ENCODE measurements at regions not wholly inside any gene's neighbourhood (a gene's known extent, or its start where the extent isn't known, plus 50 kb on each side); places are given as distances from the start of the nearest gene placed in this dataset.
"Not testable (repeated sequence)": the region's sequence is repeated elsewhere in the genome, so short reads cannot be mapped to it uniquely, and the experiment has no call there.

GRCh38 chr1:235059221-235059620 is 69.4 kb downstream of the TOMM20 start:
- DNase-seq (ENCODE audit: low read depth in 2 of 2): no peak

- DNase-seq (ENCODE audit: low read depth in 2 of 2): no peak
Observed at GRCh38 chr1:235058695-235059094, 69.9 kb downstream of the TOMM20 start.

- no peak for DNase-seq (ENCODE audit: low read depth in 2 of 2)
Observed at GRCh38 chr1:235057385-235058306, 71.0 kb downstream of the TOMM20 start.

GRCh38 chr1:235056937-235057336 is 71.7 kb downstream of the TOMM20 start:
- no peak for DNase-seq (ENCODE audit: low read depth in 2 of 2)

GRCh38 chr1:235054936-235055335 is 73.7 kb downstream of the TOMM20 start:
- no peak for DNase-seq (ENCODE audit: low read depth in 2 of 2)

- DNase-seq (ENCODE audit: low read depth in 2 of 2): no peak
Observed at GRCh38 chr1:235054466-235054865, 74.2 kb downstream of the TOMM20 start.

GRCh38 chr1:235052067-235053008 is 76.3 kb downstream of the TOMM20 start:
- no peak for DNase-seq (ENCODE audit: low read depth in 2 of 2)

- no peak for DNase-seq (ENCODE audit: low read depth in 2 of 2)
Observed at GRCh38 chr1:235051521-235051920, 77.1 kb downstream of the TOMM20 start.

GRCh38 chr1:235050911-235051360 is 77.7 kb downstream of the TOMM20 start:
- no peak for DNase-seq (ENCODE audit: low read depth in 2 of 2)

GRCh38 chr1:235049716-235050378 is 78.8 kb downstream of the TOMM20 start:
- DNase-seq (ENCODE audit: low read depth in 2 of 2): not testable (repeated sequence)

- DNase-seq (ENCODE audit: low read depth in 2 of 2): no peak
Observed at GRCh38 chr1:235049217-235049616, 79.4 kb downstream of the TOMM20 start.

GRCh38 chr1:235047331-235047871 is 81.2 kb downstream of the TOMM20 start:
- DNase-seq (ENCODE audit: low read depth in 2 of 2): no peak

GRCh38 chr1:235045921-235046601 is 82.6 kb downstream of the TOMM20 start:
- no peak for DNase-seq (ENCODE audit: low read depth in 2 of 2)

GRCh38 chr1:235045034-235045690 is 83.5 kb downstream of the TOMM20 start:
- DNase-seq (ENCODE audit: low read depth in 2 of 2): no peak

GRCh38 chr1:235043234-235043633 is 85.4 kb downstream of the TOMM20 start:
- no peak for DNase-seq (ENCODE audit: low read depth in 2 of 2)

- no peak for DNase-seq (ENCODE audit: low read depth in 2 of 2)
Observed at GRCh38 chr1:235038701-235039100, 89.9 kb downstream of the TOMM20 start.

GRCh38 chr1:235035928-235036327 is 92.7 kb downstream of the TOMM20 start:
- DNase-seq (ENCODE audit: low read depth in 2 of 2): no peak

- DNase-seq (ENCODE audit: low read depth in 2 of 2): no peak
Observed at GRCh38 chr1:235030919-235031596, 97.6 kb downstream of the TOMM20 start.

GRCh38 chr1:235027862-235028250 is 100.8 kb downstream of the TOMM20 start:
- DNase-seq (ENCODE audit: low read depth in 2 of 2): no peak

Measured in stimulated activated CD4-positive, alpha-beta T cell treated with anti-CD3 and anti-CD28 coated beads, Interleukin-12 subunit alpha, Interleukin-12 subunit beta, amount 100 ng/mL, for 24 hours (primary cell).